ENCODE measurements at regions not wholly inside any gene's neighbourhood (a gene's known extent, or its start where the extent isn't known, plus 50 kb on each side); places are given as distances from the start of the nearest gene placed in this dataset.

DNA sequence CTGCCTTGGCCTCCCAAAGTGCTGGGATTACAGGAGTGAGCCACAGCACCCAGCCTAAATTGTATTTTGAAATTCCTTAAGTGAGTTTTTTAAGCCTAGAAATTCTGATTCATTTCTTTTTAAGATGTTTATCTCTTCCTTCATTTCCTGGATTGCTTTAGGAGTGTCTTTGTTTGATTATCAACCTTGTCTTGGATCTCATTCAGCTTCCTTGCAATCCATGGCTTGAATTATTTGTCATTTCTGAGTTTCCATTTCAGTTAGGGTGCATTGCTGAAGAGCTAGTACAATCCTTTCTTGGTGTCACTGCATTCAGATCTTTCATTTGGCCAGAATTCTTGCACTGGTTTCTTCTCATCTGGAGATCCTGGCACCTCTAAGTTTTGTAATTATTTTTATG lies 606.4 kb upstream of the ZNF804A start:
- DNase-seq, result no peak
- Mint-ChIP-seq H3K27me3 (no peaks in the 10 kb centered on the region), H3K9me3 (peaks cover 4% of the 10 kb centered on the region), H3K4me1 (no peaks in the 10 kb centered on the region), H3K27ac (no peak overlapping the region), H3K4me3 (no peak overlapping the region), H3K36me3 (ENCODE audit: low read depth) (no peaks in the 10 kb centered on the region)
- CTCF ChIA-PET, result no interaction called here
- POLR2A ChIA-PET, result no interaction called here

DNA sequence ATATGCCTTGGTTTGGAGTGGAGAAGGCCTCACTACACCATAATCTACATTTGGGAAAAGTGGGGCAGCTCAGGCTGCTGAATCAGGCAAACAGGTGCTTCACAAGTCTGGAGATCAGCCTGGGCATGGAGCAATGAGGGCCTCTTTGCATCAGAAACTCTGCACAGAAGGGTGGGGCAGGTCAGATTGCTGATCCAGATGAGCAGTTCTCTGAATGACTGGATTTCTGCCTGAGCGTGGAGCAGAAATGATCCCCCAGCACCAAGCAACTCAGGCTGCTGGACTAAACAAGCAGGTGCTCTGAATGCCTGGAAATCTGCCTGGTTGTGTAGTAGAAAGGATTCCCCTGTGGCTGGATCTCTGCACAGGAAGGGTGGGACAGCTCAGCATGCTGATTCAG lies 605.3 kb upstream of the ZNF804A start:
- Mint-ChIP-seq H3K36me3 (ENCODE audit: low read depth) (no peaks in the 10 kb centered on the region), H3K9me3 (peaks cover 4% of the 10 kb centered on the region), H3K27ac (no peak overlapping the region), H3K4me1 (no peaks in the 10 kb centered on the region), H3K27me3 (no peaks in the 10 kb centered on the region), H3K4me3 (no peak overlapping the region)
- POLR2A ChIA-PET, result no interaction called here
- no peak for DNase-seq
- CTCF ChIA-PET, result no interaction called here

DNA sequence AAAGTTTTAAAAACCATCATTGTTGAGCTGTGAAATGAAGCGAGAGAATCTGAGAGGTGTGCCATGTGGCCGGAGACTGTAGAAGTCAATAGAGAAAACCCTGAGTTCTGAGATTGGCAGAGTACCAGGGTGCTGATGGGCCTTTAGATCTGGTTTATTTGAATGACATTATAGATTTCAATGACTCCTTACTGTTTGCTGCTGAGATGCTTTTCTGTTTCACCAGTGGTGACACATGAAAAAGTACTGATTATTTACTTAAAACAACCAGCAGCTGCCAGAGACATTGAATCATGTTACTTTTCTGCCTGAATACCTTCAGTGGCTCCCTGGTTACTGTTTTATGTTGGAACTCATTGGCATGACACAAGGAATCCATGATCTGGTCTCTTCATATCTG lies 602.7 kb upstream of the ZNF804A start:
- H3K27me3 Mint-ChIP-seq, result no peaks in the 10 kb centered on the region
- H3K4me3 Mint-ChIP-seq, result no peak overlapping the region
- peaks cover 5% of the 10 kb centered on the region for H3K9me3 Mint-ChIP-seq
- no peak overlapping the region for H3K27ac Mint-ChIP-seq
- H3K4me1 Mint-ChIP-seq, result no peaks in the 10 kb centered on the region
- no peaks in the 10 kb centered on the region for H3K36me3 Mint-ChIP-seq (ENCODE audit: low read depth)
- POLR2A ChIA-PET, result no interaction called here
- CTCF ChIA-PET, result no interaction called here
- DNase-seq, result no peak

DNA sequence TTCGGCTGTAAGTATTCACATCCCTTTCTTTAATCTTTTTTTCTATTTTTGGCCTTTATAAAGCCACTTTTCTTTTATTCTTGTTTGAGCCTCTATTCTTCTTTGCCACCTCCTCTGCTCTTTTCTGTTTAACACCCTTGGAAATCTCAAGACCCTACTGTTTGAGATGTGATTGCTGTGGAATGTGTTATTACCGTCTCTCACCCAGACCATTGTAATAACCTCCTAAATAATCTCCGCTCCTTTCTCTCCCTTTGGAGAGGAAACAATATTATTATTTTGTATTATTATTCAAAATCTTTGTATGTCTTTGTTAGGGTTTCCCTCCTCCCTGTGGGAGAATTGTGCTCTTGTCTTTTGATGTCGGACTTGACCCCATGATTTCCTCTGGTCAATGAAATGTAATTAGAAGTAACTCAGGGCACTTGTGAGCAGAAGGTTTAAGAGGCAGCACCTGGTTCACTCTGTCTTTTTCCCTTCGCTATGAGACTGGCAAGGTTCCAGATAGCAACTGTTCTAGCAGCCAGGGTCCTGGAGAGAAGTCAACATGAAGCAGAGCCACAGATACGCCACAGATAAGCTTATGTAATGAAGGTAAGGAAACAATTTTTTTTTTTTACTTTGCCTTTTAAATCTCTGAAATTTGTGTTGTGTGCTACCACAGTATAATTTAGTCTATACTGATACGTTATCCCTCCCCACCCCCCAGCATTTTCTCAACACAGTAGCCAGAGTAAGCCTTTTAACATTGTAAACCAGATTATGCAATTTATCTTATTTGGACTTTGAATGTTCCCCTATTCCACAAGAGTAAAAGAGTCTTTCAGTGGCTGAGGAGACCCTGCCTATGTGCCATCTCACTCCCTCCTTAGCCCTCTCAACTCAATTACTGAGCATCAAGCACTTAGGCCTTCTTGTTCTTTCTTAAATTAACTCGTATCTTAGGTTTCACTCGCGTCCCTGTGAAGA lies 601.2 kb upstream of the ZNF804A start:
- CTCF ChIA-PET, result no interaction called here
- POLR2A ChIA-PET, result no interaction called here
- Mint-ChIP-seq H3K36me3 (ENCODE audit: low read depth) (no peaks in the 10 kb centered on the region), H3K27ac (no peak overlapping the region), H3K27me3 (no peaks in the 10 kb centered on the region), H3K9me3 (peaks cover 4% of the 10 kb centered on the region), H3K4me3 (no peak overlapping the region), H3K4me1 (no peaks in the 10 kb centered on the region)
- DNase-seq, result no peak

DNA sequence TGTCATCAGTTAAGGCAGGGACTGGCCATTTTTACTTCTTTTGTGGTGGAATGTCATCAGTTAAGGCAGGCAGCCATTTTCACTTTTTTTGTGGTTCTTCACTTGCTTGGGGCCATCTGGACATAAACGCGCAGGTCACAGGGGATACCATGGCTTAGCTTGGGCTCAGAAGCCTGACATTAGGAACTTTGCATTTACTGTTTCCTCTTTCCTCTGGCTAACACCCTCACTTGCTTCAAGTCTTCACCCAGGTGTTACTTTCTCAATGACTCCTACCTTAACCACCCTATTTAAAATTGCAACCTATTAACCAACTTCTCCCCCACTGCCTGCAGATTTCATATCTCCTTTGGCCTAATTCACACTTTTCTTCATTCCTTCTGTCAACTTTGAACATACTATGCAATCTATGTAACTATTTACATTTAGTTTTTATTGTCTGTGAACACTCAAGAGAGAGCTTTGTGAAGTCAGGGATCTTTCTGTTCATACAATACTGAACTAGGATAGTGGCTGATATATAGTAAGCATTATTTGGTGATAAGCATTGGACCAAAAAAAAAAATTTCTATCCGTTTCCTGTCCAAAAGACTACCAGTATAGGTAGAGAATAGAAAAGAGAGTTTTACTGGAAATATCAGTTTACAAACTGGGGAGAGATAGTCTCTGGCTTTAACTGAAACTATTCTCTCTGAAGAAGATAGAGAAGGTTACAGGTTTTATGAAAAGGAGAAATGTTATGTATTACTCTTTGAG lies 600.1 kb upstream of the ZNF804A start:
- no peaks in the 10 kb centered on the region for H3K27me3 Mint-ChIP-seq
- CTCF ChIA-PET, result no interaction called here
- DNase-seq, result no peak
- H3K36me3 Mint-ChIP-seq (ENCODE audit: low read depth), result no peaks in the 10 kb centered on the region
- H3K4me1 Mint-ChIP-seq, result no peaks in the 10 kb centered on the region
- H3K4me3 Mint-ChIP-seq, result no peak overlapping the region
- H3K9me3 Mint-ChIP-seq, result peaks cover 3% of the 10 kb centered on the region
- POLR2A ChIA-PET, result no interaction called here
- no peak overlapping the region for H3K27ac Mint-ChIP-seq

DNA sequence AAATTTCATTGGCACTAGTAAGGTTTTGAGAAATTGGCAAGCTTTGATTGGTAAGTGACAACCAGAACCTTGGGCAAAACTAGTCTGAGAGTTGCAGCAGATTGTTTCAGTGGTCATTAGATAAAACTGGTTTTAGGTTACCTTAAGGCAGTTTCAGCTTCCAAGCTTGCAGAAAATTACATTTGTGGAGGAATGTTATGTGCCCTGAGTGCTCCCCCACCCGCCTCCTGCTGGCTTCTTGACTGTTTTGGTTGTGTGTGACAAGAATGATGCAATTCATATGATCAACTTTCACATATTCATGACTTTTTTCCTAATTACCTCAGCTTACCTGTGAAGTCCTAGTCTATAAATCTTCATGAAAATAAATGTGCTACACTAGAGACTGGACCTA lies 599.5 kb upstream of the ZNF804A start:
- DNase-seq, result no peak
- no peak overlapping the region for H3K4me3 Mint-ChIP-seq
- ChIA-PET POLR2A (no interaction called here), CTCF (no interaction called here)
- H3K27ac Mint-ChIP-seq, result no peak overlapping the region
- H3K9me3 Mint-ChIP-seq, result peaks cover 3% of the 10 kb centered on the region
- H3K4me1 Mint-ChIP-seq, result no peaks in the 10 kb centered on the region
- no peaks in the 10 kb centered on the region for H3K27me3 Mint-ChIP-seq
- no peaks in the 10 kb centered on the region for H3K36me3 Mint-ChIP-seq (ENCODE audit: low read depth)

DNA sequence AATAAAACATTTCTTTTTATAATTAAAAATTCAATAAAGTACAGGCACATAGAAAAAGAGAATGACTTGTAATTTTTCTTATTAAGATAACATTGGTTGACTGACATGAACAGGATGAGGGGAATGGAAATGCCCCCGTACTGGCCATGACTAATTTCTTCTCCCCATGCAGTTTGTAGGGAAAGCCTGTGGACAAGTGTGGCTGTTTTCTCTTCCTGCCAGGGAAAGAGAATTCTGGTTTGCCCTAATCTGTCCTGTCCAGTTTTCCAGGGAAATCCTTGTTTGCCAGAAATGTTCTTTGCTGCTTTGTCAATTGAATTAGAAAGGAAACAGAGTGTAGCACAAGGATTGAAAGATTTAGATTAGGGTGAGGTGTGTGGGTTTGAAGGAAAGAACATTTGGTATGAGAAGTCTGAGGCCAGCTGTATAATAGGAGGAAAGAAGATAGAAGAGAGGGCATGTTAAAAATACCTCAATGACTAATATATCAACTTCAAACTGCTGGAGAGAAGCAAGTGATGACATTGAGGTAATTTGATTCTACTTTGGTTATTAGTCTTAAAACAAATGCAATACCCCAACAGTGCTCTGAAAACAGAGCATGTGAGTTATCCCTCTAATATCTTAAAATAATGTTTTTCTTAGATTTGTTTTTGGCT lies 593.9 kb upstream of the ZNF804A start:
- H3K36me3 Mint-ChIP-seq (ENCODE audit: low read depth), result no peaks in the 10 kb centered on the region
- H3K27ac Mint-ChIP-seq, result no peak overlapping the region
- H3K4me3 Mint-ChIP-seq, result no peak overlapping the region
- peaks cover 3% of the 10 kb centered on the region for H3K9me3 Mint-ChIP-seq
- no peak for DNase-seq
- CTCF ChIA-PET, result no interaction called here
- no peaks in the 10 kb centered on the region for H3K27me3 Mint-ChIP-seq
- POLR2A ChIA-PET, result no interaction called here
- no peaks in the 10 kb centered on the region for H3K4me1 Mint-ChIP-seq

DNA sequence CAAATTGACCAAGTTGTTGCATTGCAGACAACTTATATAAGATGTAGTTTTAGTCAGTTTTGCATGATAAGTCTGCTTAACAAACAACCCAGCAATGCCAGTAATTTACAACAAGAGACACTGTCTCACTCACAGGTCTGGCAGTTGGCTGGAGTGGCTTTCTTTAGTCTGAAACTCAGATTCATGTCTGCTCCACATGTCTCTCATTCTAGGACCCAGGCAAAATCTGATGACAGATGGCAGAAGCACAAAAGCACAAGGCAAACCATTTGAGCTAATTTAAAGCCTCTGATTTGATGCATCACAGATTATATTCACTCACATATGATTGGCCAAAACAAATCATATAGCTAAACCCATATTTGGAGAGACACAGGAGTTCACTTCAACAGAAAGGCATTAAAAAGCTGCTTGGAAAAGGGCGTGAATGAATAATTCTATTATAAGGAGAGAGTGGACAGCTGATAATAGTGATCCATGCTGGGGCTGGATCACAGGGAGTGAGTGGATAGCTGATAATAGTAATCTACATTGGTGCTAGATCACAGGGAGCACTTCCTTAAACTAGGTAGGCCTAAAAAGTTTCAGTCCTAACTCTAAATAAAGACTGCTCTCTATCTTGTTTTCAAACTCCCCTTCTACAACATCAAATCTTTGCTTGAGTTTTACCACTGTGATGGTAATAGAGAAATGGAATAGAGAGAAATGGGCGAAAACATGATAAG lies 593.2 kb upstream of the ZNF804A start:
- no peak for DNase-seq
- ChIA-PET CTCF (no interaction called here), POLR2A (no interaction called here)
- H3K36me3 Mint-ChIP-seq (ENCODE audit: low read depth), result no peaks in the 10 kb centered on the region
- no peaks in the 10 kb centered on the region for H3K27me3 Mint-ChIP-seq
- peaks cover 3% of the 10 kb centered on the region for H3K9me3 Mint-ChIP-seq
- no peak overlapping the region for H3K27ac Mint-ChIP-seq
- H3K4me3 Mint-ChIP-seq, result no peak overlapping the region
- H3K4me1 Mint-ChIP-seq, result no peaks in the 10 kb centered on the region

DNA sequence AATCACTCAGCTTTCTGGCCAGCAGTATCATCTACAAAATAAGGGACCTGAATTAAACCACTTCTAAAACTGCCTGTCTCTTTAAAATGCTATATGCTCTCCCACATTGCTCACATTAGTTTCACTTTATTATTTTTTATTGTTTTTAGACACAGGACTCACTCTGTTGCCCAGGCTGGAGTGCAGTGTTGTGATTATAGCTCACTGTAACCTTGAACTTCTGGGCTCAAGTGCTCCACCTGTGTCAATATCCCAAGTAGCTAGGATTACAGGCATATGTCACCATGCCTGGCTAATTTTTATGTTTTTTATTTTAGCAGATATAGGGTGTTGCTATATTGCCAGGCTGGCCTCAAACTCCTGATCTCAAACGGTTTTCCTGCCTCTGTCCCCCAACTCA lies 591.3 kb upstream of the ZNF804A start:
- CTCF ChIA-PET, result no interaction called here
- no peaks in the 10 kb centered on the region for H3K36me3 Mint-ChIP-seq (ENCODE audit: low read depth)
- no peak overlapping the region for H3K27ac Mint-ChIP-seq
- POLR2A ChIA-PET, result no interaction called here
- H3K27me3 Mint-ChIP-seq, result no peaks in the 10 kb centered on the region
- no peak overlapping the region for H3K4me3 Mint-ChIP-seq
- H3K9me3 Mint-ChIP-seq, result no peaks in the 10 kb centered on the region
- no peak for DNase-seq
- no peaks in the 10 kb centered on the region for H3K4me1 Mint-ChIP-seq

DNA sequence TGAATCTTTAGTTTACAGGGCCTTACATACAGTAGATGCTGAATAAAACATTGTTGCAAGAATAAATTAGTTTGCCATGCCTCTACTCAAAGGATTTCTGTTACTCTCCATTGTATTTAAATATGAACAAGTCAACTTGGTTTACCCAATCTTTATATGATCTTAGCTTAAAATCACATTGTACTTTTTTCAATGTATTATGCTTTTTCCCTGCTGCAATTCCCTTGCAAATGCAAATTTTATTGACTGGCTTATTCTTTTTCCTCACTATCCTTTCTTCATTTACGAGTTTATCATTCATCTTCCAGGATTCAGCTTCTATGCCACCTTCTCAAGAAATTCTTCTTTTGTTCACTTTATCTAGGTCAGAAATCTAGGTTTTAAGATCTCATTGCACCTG lies 571.4 kb upstream of the ZNF804A start:
- DNase-seq, result no peak
- POLR2A ChIA-PET, result no interaction called here
- CTCF ChIA-PET, result no interaction called here
- Mint-ChIP-seq H3K4me3 (no peak overlapping the region), H3K4me1 (no peaks in the 10 kb centered on the region), H3K9me3 (no peaks in the 10 kb centered on the region), H3K27me3 (no peaks in the 10 kb centered on the region), H3K36me3 (ENCODE audit: low read depth) (no peaks in the 10 kb centered on the region), H3K27ac (no peak overlapping the region)

DNA sequence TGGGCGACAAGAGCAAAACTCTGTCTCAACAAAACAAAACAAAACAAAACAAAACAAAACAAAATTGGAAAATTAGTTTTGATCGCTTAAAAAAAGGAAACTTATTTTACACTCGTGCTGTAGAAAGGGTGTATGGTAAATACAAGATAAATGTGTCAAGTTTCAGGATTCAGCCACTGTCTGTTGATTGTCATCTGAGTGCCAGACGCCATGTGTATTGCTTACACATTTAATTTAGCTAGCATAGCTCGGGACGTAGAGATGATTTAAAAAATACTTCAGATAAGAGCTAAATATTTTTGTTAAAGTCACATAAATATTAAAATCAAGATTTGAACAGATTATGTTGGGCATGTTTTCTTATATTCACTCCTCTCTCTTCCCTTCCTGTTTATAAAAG lies 568.1 kb upstream of the ZNF804A start:
- no peaks in the 10 kb centered on the region for H3K36me3 Mint-ChIP-seq (ENCODE audit: low read depth)
- H3K4me1 Mint-ChIP-seq, result no peaks in the 10 kb centered on the region
- H3K4me3 Mint-ChIP-seq, result no peak overlapping the region
- no peaks in the 10 kb centered on the region for H3K9me3 Mint-ChIP-seq
- POLR2A ChIA-PET, result no interaction called here
- CTCF ChIA-PET, result no interaction called here
- H3K27me3 Mint-ChIP-seq, result no peaks in the 10 kb centered on the region
- DNase-seq, result no peak
- no peak overlapping the region for H3K27ac Mint-ChIP-seq

DNA sequence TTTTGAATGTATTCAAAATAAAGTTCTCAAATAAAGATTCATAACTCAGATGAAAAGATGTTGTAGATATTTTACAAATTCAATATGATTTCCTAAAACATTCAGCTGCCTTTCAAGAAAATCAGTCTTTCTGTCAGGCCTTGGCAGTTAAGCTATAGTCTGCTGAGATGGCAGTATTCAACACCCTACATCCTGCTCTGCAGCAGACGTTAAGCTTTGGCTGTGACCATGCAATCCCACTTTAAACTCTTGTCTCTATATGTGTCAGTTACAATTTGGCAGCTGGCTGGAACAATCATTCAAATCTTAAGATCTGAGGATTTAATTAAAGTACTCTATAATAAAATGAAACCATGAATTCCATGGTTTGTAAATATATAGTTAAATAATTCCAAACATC lies 567.3 kb upstream of the ZNF804A start:
- ChIA-PET POLR2A (no interaction called here), CTCF (no interaction called here)
- no peaks in the 10 kb centered on the region for H3K9me3 Mint-ChIP-seq
- H3K4me3 Mint-ChIP-seq, result no peak overlapping the region
- no peak overlapping the region for H3K27ac Mint-ChIP-seq
- H3K4me1 Mint-ChIP-seq, result no peaks in the 10 kb centered on the region
- H3K36me3 Mint-ChIP-seq (ENCODE audit: low read depth), result no peaks in the 10 kb centered on the region
- H3K27me3 Mint-ChIP-seq, result no peaks in the 10 kb centered on the region
- no peak for DNase-seq

DNA sequence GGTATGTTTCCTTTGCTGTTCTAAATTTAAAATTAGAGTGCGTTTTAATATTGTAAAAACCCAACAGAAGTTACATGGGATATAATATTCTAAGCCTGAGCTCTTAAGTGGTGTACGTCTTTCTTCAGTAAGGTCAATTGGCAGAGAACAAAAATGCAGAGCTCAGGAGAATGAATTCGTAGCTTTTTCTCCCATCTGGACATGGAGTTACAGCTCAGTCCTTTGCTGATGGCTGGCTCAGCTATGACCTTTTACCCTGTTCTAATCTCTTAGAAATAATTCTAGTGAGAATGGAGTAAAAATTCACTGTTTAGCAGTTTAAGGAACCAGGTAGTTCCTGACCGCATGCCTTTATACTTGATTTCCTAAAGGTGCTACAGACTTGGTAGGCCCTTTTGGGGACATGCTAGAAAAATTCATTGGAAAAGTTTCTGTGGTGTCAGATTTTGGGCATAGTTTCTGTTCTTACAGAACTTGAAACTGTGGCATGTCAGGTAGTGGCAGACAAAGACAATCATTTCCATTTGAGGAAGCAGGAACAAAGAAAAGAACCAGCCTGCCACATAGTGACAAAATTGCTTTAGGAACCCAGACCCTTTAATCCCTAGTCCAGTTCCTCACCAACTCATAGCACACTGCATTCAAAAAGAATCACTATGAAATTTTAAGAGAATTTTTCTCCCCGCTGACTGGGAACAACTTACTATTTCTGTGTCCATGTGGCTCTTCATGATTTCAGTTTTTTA lies 566.8 kb upstream of the ZNF804A start:
- Mint-ChIP-seq H3K27ac (no peak overlapping the region), H3K9me3 (no peaks in the 10 kb centered on the region), H3K27me3 (no peaks in the 10 kb centered on the region), H3K36me3 (ENCODE audit: low read depth) (no peaks in the 10 kb centered on the region), H3K4me3 (no peak overlapping the region), H3K4me1 (no peaks in the 10 kb centered on the region)
- CTCF ChIA-PET, result no interaction called here
- DNase-seq, result no peak
- POLR2A ChIA-PET, result no interaction called here
